ENCODE measurements at regions not wholly inside any gene's neighbourhood (a gene's known extent, or its start where the extent isn't known, plus 50 kb on each side); places are given as distances from the start of the nearest gene placed in this dataset.
"Not testable (repeated sequence)": the region's sequence is repeated elsewhere in the genome, so short reads cannot be mapped to it uniquely, and the experiment has no call there.

GRCh38 chr6:92110403-92110802, 1309.0 kb downstream of the EPHA7 start:
- no peak for TF ChIP-seq CTCF (IDR thresholded peaks at IDR 0.05)
- Mint-ChIP-seq H3K27ac (ENCODE audit: unreplicated experiment) (no peak overlapping the region), H3K9me3 (ENCODE audit: unreplicated experiment) (peaks cover 15% of the 10 kb centered on the region), H3K4me1 (ENCODE audit: unreplicated experiment) (peaks cover 2% of the 10 kb centered on the region), H3K4me3 (ENCODE audit: unreplicated experiment) (no peak overlapping the region), H3K27me3 (ENCODE audit: unreplicated experiment) (no peaks in the 10 kb centered on the region), H3K36me3 (ENCODE audit: unreplicated experiment) (peaks cover 6% of the 10 kb centered on the region)
- DNase-seq (ENCODE audit: extremely low spot score, unreplicated experiment): no peak

GRCh38 chr6:92109956-92110355, 1309.4 kb downstream of the EPHA7 start:
- no peak overlapping the region for H3K27ac Mint-ChIP-seq (ENCODE audit: unreplicated experiment)
- no peak for TF ChIP-seq CTCF (IDR thresholded peaks at IDR 0.05)
- peaks cover 19% of the 10 kb centered on the region for H3K9me3 Mint-ChIP-seq (ENCODE audit: unreplicated experiment)
- H3K27me3 Mint-ChIP-seq (ENCODE audit: unreplicated experiment): no peaks in the 10 kb centered on the region
- no peak overlapping the region for H3K4me3 Mint-ChIP-seq (ENCODE audit: unreplicated experiment)
- H3K4me1 Mint-ChIP-seq (ENCODE audit: unreplicated experiment): peaks cover 2% of the 10 kb centered on the region
- peaks cover 6% of the 10 kb centered on the region for H3K36me3 Mint-ChIP-seq (ENCODE audit: unreplicated experiment)
- DNase-seq (ENCODE audit: extremely low spot score, unreplicated experiment): no peak

GRCh38 chr6:92109256-92109655, 1310.1 kb downstream of the EPHA7 start:
- no peak for TF ChIP-seq CTCF (IDR thresholded peaks at IDR 0.05)
- Mint-ChIP-seq H3K27me3 (ENCODE audit: unreplicated experiment) (no peaks in the 10 kb centered on the region), H3K36me3 (ENCODE audit: unreplicated experiment) (peaks cover 6% of the 10 kb centered on the region), H3K27ac (ENCODE audit: unreplicated experiment) (no peak overlapping the region), H3K4me3 (ENCODE audit: unreplicated experiment) (no peak overlapping the region), H3K4me1 (ENCODE audit: unreplicated experiment) (peaks cover 2% of the 10 kb centered on the region), H3K9me3 (ENCODE audit: unreplicated experiment) (peaks cover 26% of the 10 kb centered on the region)
- DNase-seq (ENCODE audit: extremely low spot score, unreplicated experiment): no peak

- Mint-ChIP-seq H3K27ac (ENCODE audit: unreplicated experiment) (no peak overlapping the region), H3K27me3 (ENCODE audit: unreplicated experiment) (no peaks in the 10 kb centered on the region), H3K4me1 (ENCODE audit: unreplicated experiment) (no peaks in the 10 kb centered on the region), H3K4me3 (ENCODE audit: unreplicated experiment) (no peak overlapping the region), H3K36me3 (ENCODE audit: unreplicated experiment) (peaks cover 2% of the 10 kb centered on the region), H3K9me3 (ENCODE audit: unreplicated experiment) (peaks cover 10% of the 10 kb centered on the region)
- no peak for DNase-seq (ENCODE audit: extremely low spot score, unreplicated experiment)
- no peak for TF ChIP-seq CTCF (IDR thresholded peaks at IDR 0.05)
Observed at GRCh38 chr6:92086750-92087149, 1332.6 kb downstream of the EPHA7 start.

- not testable (repeated sequence) for H3K27me3 Mint-ChIP-seq (ENCODE audit: unreplicated experiment); DNase-seq (ENCODE audit: extremely low spot score, unreplicated experiment); H3K4me1 Mint-ChIP-seq (ENCODE audit: unreplicated experiment); H3K4me3 Mint-ChIP-seq (ENCODE audit: unreplicated experiment); H3K27ac Mint-ChIP-seq (ENCODE audit: unreplicated experiment); H3K36me3 Mint-ChIP-seq (ENCODE audit: unreplicated experiment)
- H3K9me3 Mint-ChIP-seq (ENCODE audit: unreplicated experiment): peaks cover 30% of the 10 kb centered on the region
Observed at GRCh38 chr6:92083914-92084313, 1335.4 kb downstream of the EPHA7 start.

- Mint-ChIP-seq H3K4me1 (ENCODE audit: unreplicated experiment) (peaks cover 11% of the 10 kb centered on the region), H3K4me3 (ENCODE audit: unreplicated experiment) (no peak overlapping the region), H3K9me3 (ENCODE audit: unreplicated experiment) (no peaks in the 10 kb centered on the region), H3K36me3 (ENCODE audit: unreplicated experiment) (no peaks in the 10 kb centered on the region), H3K27ac (ENCODE audit: unreplicated experiment) (no peak overlapping the region), H3K27me3 (ENCODE audit: unreplicated experiment) (no peaks in the 10 kb centered on the region)
- DNase-seq (ENCODE audit: extremely low spot score, unreplicated experiment): no peak
- TF ChIP-seq CTCF (IDR thresholded peaks at IDR 0.05): no peak
Observed at GRCh38 chr6:92072387-92072786, 1347.0 kb downstream of the EPHA7 start.

Measured in osteocyte (in vitro differentiated cells).